H1 (cell line): ENCODE measurements at regions not wholly inside any gene's neighbourhood (a gene's known extent, or its start where the extent isn't known, plus 50 kb on each side); places are given as distances from the start of the nearest gene placed in this dataset.

Experiments
- ATF3 ChIP-seq: IDR thresholded peaks from 2 replicates; pipeline ENCODE4 v1.6.1; 2011; ENCODE audit warnings: low read depth, mild to moderate bottlenecking, low read length; ENCODE audit not compliant: insufficient read depth
- CBX5 ChIP-seq: fragments of 300-800, 300-1000 bp; sonication (generic); IDR thresholded peaks from 2 replicates; pipeline ENCODE4 v1.7.1; 2016; ENCODE audit warnings: antibody characterized with exemption, low read length, low read depth
- CBX8 ChIP-seq: fragments of 300-800, 300-1000 bp; sonication (generic); IDR thresholded peaks from 2 replicates; pipeline ENCODE4 v1.7.1; 2016; ENCODE audit warnings: low read depth, low read length, borderline replicate concordance
- CHD1 ChIP-seq: IDR thresholded peaks from 2 replicates; pipeline ENCODE4 v1.6.1; 2012; ENCODE audit warnings: low read depth, low read length, improper control_type of control experiment
- CREB1 ChIP-seq: IDR thresholded peaks from 2 replicates; pipeline ENCODE4 v1.6.1; 2012; ENCODE audit warnings: inconsistent platforms
- CTCF ChIP-seq, 3 experiments: IDR thresholded peaks; 1 replicate in 2 of 3; 2 replicates in 1 of 3; pipeline versions ENCODE4 v1.5.1 to v1.6.1; 2011; ENCODE audit warnings: low read length in 3 of 3, mild to moderate bottlenecking in 3 of 3, inconsistent platforms in 2 of 3, low read depth in 1 of 3, moderate library complexity in 1 of 3; ENCODE audit not compliant: insufficient read depth in 1 of 3; ENCODE audit errors: control extremely low read depth in 1 of 3
- EP300 ChIP-seq, 2 experiments: IDR thresholded peaks; 1 replicate in 1 of 2; 2 replicates in 1 of 2; pipeline ENCODE4 v1.6.1; 2011 to 2012; ENCODE audit warnings: low read depth in 2 of 2, low read length in 2 of 2, mild to moderate bottlenecking in 2 of 2, borderline replicate concordance in 1 of 2, inconsistent platforms in 1 of 2, moderate library complexity in 1 of 2
- EZH2 ChIP-seq: fragments of 200-600 bp; sonication (generic); IDR thresholded peaks from 2 replicates; pipeline ENCODE4 v1.7.1; 2012; ENCODE audit warnings: low read depth, mild to moderate bottlenecking, moderate library complexity, low read length, inconsistent platforms; ENCODE audit not compliant: severe bottlenecking
- MAX ChIP-seq: IDR thresholded peaks from 2 replicates; pipeline ENCODE4 v1.6.1; 2012; ENCODE audit warnings: inconsistent platforms
- POLR2A ChIP-seq, 2 experiments: IDR thresholded peaks; 1 replicate in 1 of 2; 2 replicates in 1 of 2; pipeline ENCODE4 v1.6.1; 2011; ENCODE audit warnings: low read depth in 2 of 2, low read length in 2 of 2, mild to moderate bottlenecking in 2 of 2; ENCODE audit errors: control extremely low read depth in 1 of 2
- RBBP5 ChIP-seq: IDR thresholded peaks from 2 replicates; pipeline ENCODE4 v1.7.1; 2012; ENCODE audit warnings: low read depth, mild to moderate bottlenecking, inconsistent platforms, low read length, moderate library complexity, borderline replicate concordance
- SRF ChIP-seq: IDR thresholded peaks from 2 replicates; pipeline ENCODE4 v1.6.1; 2011; ENCODE audit warnings: mild to moderate bottlenecking, low read depth, low read length, moderate library complexity
- ZNF274 ChIP-seq: IDR thresholded peaks from 2 replicates; pipeline ENCODE4 v1.7.0; 2012; ENCODE audit warnings: low read length, borderline replicate concordance; ENCODE audit errors: extremely low read depth

GRCh38 chr11:15805726-15806125 is 550.6 kb downstream of the SOX6 start:
- no peak for TF ChIP-seq CTCF (IDR thresholded peaks at IDR 0.05; ENCODE audit: control extremely low read depth in 1 of 3, insufficient read depth in 1 of 3, low read depth in 1 of 3, low read length in 3 of 3)
- no peak for TF ChIP-seq SRF
- TF ChIP-seq RBBP5 = no peak
- no peak for TF ChIP-seq ZNF274
- TF ChIP-seq CBX8 = no peak
- no peak for TF ChIP-seq EZH2
- no peak for TF ChIP-seq EP300 (IDR thresholded peaks at IDR 0.05; ENCODE audit: borderline replicate concordance in 1 of 2, low read depth in 2 of 2, low read length in 2 of 2)
- no peak for TF ChIP-seq CREB1
- TF ChIP-seq POLR2A (IDR thresholded peaks at IDR 0.05; ENCODE audit: control extremely low read depth in 1 of 2, low read depth in 2 of 2, low read length in 2 of 2) = no peak
- TF ChIP-seq ATF3 = no peak
- no peak for TF ChIP-seq CHD1
- TF ChIP-seq CBX5 = no peak
- TF ChIP-seq MAX = no peak
